ENCODE measurements at regions not wholly inside any gene's neighbourhood (a gene's known extent, or its start where the extent isn't known, plus 50 kb on each side); places are given as distances from the start of the nearest gene placed in this dataset.

DNA sequence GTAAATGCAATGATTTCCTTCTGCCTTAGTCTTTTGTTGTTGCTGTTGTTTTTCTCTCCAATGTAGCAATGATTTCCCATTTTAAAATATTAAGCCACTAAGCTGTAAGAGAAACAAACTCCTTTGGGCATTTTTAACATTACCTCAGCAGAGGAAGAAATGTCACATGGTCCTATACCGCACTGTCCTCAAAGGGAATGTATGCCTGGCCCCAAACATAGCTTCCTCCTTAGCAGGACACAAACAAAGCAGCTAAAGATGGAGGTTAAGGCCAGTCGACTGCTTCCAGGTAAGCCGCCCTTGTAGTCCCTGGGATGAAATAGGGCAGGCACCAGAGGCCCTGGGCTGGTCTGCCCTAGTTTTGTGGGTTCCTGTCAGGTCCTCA, 249.0 kb downstream of the TSHZ3 start:
- WGBS, 3 donors = 72 to 83% (median 82%) methylated on average over 3 of the region's 3 CpGs
- H3K27ac ChIP-seq (ENCODE audit: low read depth in 1 of 3, low read length in 2 of 3) = no peak overlapping the region
- DNase-seq = no peak
- peaks cover 0 to 4% (median 0%) of the 10 kb centered on the region in 3 donors for H3K4me1 ChIP-seq (ENCODE audit: control insufficient read depth in 3 of 3, insufficient read depth in 2 of 3, low read depth in 1 of 3, low read length in 2 of 3)
- H3K9me3 ChIP-seq (ENCODE audit: control insufficient read depth in 2 of 2, insufficient read depth in 1 of 2, low read depth in 1 of 2, low read length in 1 of 2) = no peaks in the 10 kb centered on the region
- no peaks in the 10 kb centered on the region for H3K36me3 ChIP-seq (ENCODE audit: control insufficient read depth in 3 of 3, insufficient read depth in 2 of 3, low read depth in 1 of 3, low read length in 3 of 3)
- FAIRE-seq = no peak
- no peak overlapping the region for H3K4me3 ChIP-seq (ENCODE audit: low read depth in 1 of 3, low read length in 3 of 3)
- no peaks in the 10 kb centered on the region for H3K27me3 ChIP-seq (ENCODE audit: control insufficient read depth in 3 of 3, insufficient read depth in 3 of 3, low read length in 3 of 3)

DNA sequence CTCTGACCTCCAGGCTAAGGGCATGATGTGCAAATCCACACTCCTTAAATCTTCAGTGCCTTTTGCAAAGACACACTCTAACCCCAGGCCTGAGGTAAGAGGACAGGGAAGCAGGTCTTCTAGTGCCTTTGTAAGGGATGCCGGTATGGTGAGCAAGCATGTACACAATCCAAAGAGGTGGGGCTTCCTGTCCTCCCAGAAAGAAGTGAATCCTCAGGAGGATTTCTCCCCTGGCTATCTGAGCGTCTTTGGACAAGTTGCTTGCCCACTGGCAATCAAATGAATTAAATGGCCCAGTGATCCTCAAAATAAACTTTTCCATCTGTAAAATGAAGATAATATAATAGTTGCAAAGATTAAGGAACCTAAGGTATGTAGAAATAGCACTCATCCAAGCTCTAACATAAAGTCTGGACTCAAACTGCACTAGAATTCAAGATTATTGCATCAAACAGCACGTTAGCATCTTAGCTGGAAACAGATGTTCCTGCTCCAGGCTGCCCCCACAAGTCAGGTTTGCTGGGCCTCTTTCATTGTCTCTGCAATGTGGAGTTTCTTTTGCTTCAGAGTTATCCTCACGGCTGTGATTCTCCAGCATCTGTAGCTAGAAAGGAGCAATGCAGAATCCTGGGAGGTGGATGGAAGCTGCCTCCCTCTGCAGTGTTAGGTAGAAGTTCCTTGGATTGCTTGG, 249.6 kb downstream of the TSHZ3 start:
- FAIRE-seq (no peak), DNase-seq (no peak)
- H3K27me3 ChIP-seq (ENCODE audit: control insufficient read depth in 3 of 3, insufficient read depth in 3 of 3, low read length in 3 of 3) = no peaks in the 10 kb centered on the region
- no peak overlapping the region for H3K27ac ChIP-seq (ENCODE audit: low read depth in 1 of 3, low read length in 2 of 3)
- 58 to 62% (median 61%) methylated on average over 4 of the region's 4 CpGs for WGBS, 3 donors
- H3K4me3 ChIP-seq (ENCODE audit: low read depth in 1 of 3, low read length in 3 of 3) = no peak overlapping the region
- no peaks in the 10 kb centered on the region for H3K36me3 ChIP-seq (ENCODE audit: control insufficient read depth in 3 of 3, insufficient read depth in 2 of 3, low read depth in 1 of 3, low read length in 3 of 3)
- H3K9me3 ChIP-seq (ENCODE audit: control insufficient read depth in 2 of 2, insufficient read depth in 1 of 2, low read depth in 1 of 2, low read length in 1 of 2) = no peaks in the 10 kb centered on the region
- peaks cover 0 to 4% (median 0%) of the 10 kb centered on the region in 3 donors for H3K4me1 ChIP-seq (ENCODE audit: control insufficient read depth in 3 of 3, insufficient read depth in 2 of 3, low read depth in 1 of 3, low read length in 2 of 3)

DNA sequence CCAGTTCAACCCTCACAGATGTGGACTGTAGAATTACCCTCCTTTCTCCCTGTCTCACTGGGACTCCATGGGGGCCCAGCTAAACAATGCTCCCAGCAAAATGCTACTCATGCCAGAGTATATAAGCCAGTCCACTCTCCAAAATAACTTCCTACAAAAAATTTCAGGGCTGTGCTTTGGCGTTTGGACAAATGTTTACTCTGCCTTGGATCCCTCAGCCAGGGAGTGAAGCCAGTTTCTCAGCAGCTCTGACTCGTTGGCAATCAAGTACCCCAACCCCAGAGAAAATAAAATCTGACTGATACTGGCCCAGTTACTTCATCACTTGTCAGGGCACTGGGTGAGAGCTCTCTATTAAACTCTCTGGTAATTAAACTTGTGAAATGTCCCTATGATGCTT, 250.4 kb downstream of the TSHZ3 start:
- DNase-seq = no peak
- Histone ChIP-seq H3K27me3 (ENCODE audit: control insufficient read depth in 3 of 3, insufficient read depth in 3 of 3, low read length in 3 of 3) (no peaks in the 10 kb centered on the region), H3K4me3 (ENCODE audit: low read depth in 1 of 3, low read length in 3 of 3) (no peak overlapping the region), H3K36me3 (ENCODE audit: control insufficient read depth in 3 of 3, insufficient read depth in 2 of 3, low read depth in 1 of 3, low read length in 3 of 3) (no peaks in the 10 kb centered on the region), H3K27ac (ENCODE audit: low read depth in 1 of 3, low read length in 2 of 3) (no peak overlapping the region), H3K4me1 (ENCODE audit: control insufficient read depth in 3 of 3, insufficient read depth in 2 of 3, low read depth in 1 of 3, low read length in 2 of 3) (peaks cover 0 to 4% (median 0%) of the 10 kb centered on the region in 3 donors), H3K9me3 (ENCODE audit: control insufficient read depth in 2 of 2, insufficient read depth in 1 of 2, low read depth in 1 of 2, low read length in 1 of 2) (no peaks in the 10 kb centered on the region)
- 10 to 21% (median 18%) methylated on average over 2 of the region's 2 CpGs for WGBS, 3 donors
- no peak for FAIRE-seq

DNA sequence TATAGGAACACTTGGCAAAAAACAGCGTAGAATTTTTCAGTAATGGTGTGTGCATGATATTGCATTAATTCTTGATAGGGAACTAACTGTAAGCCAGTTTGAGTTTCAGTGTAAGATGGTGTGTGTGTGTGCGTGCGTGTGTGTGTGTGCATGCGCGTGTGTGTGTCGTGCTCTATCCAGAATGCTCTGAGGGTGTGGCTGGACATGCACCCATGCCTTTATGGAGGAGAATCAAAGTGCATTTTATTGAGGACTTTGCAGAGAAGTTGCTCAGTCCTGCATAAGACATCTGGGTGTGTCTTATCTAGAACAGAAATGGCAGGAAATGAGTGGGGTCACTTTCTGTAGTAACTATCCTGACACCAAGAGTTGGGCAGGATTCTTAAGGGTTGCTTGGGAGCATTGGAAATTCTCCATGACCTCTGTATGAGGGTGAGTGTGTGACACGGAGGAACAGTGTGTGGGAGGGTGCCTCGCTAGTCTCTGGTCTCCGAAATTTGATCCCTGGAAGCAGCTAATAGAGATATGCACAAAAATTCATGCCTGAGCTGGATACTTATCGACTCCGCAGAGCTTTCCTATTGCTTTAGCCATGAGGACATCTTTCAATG, 252.2 kb downstream of the TSHZ3 start:
- Histone ChIP-seq H3K27me3 (ENCODE audit: control insufficient read depth in 3 of 3, insufficient read depth in 3 of 3, low read length in 3 of 3) (no peaks in the 10 kb centered on the region), H3K4me3 (ENCODE audit: low read depth in 1 of 3, low read length in 3 of 3) (no peak overlapping the region), H3K4me1 (ENCODE audit: control insufficient read depth in 3 of 3, insufficient read depth in 2 of 3, low read depth in 1 of 3, low read length in 2 of 3) (peaks cover 0 to 3% (median 0%) of the 10 kb centered on the region in 3 donors), H3K9me3 (ENCODE audit: control insufficient read depth in 2 of 2, insufficient read depth in 1 of 2, low read depth in 1 of 2, low read length in 1 of 2) (no peaks in the 10 kb centered on the region), H3K36me3 (ENCODE audit: control insufficient read depth in 3 of 3, insufficient read depth in 2 of 3, low read depth in 1 of 3, low read length in 3 of 3) (no peaks in the 10 kb centered on the region), H3K27ac (ENCODE audit: low read depth in 1 of 3, low read length in 2 of 3) (no peak overlapping the region)
- FAIRE-seq = no peak
- WGBS, 3 donors = 59 to 76% (median 63%) methylated on average over 11 of the region's 11 CpGs
- DNase-seq = no peak

DNA sequence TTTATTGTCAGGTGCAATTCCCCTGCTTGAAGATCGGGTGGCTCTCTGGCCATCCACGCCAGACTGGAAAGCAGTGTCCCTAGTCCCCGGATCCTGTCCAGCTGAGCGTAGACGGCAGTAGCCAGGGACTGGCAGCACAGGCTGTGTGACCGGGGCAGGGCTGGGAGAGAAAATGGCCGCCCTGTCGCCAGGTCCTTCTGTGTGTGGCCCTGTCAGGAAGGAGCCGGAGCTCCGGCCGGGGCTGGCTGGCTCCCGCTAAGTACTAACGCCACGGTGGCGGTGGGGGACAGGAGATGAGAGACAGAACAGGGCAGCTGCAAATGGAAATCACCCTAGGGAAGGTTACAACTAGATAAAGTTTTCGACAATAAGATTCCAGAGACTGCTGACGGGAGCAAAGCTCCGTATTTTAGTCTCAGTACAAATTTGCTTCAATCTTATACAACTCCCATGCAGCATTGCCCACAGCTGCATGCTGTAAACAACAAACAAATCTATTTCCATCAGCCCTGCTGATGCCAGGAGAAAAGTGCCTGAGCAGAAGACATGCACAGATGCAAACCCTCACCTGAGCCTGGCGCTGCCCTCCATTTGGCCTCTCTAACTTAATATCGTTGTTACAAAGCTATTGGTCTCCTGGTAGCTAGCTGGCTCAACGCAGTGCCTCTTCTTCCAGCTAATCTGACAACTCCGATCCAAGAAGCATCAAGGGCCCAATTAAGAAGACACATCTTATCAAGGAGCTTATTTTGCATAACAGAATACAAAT, 253.0 kb downstream of the TSHZ3 start:
- Histone ChIP-seq H3K36me3 (ENCODE audit: control insufficient read depth in 3 of 3, insufficient read depth in 2 of 3, low read depth in 1 of 3, low read length in 3 of 3) (no peaks in the 10 kb centered on the region), H3K9me3 (ENCODE audit: control insufficient read depth in 2 of 2, insufficient read depth in 1 of 2, low read depth in 1 of 2, low read length in 1 of 2) (no peaks in the 10 kb centered on the region), H3K4me1 (ENCODE audit: control insufficient read depth in 3 of 3, insufficient read depth in 2 of 3, low read depth in 1 of 3, low read length in 2 of 3) (no peaks in the 10 kb centered on the region), H3K27ac (ENCODE audit: low read depth in 1 of 3, low read length in 2 of 3) (no peak overlapping the region), H3K4me3 (ENCODE audit: low read depth in 1 of 3, low read length in 3 of 3) (no peak overlapping the region), H3K27me3 (ENCODE audit: control insufficient read depth in 3 of 3, insufficient read depth in 3 of 3, low read length in 3 of 3) (no peaks in the 10 kb centered on the region)
- DNase-seq (no peak), FAIRE-seq (no peak)
- 86 to 89% (median 88%) methylated on average over 22 of the region's 22 CpGs for WGBS, 3 donors

DNA sequence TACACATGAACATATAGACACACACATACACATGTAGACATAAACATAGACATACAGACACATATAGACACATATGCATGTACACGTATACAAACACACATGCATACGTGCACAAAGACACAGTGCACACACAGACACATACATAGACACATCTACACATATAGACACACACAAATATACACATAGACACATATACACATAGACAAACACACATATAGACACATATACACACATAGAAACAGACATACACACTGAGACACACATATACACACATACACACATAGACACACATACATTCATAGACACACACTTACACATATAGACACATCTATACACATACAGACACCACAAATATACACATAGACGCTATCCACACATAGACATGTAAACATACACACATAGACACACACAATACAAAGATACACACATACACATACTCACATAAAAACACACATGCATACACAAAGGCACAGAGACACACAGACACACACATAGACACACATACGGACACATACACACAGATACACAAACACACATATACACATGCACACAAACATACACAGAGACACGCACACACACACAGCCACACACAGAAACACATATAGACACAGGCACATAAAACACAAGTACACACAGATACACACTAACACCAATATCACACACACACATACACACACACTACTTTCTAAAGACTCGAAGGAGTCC, 254.0 kb downstream of the TSHZ3 start:
- 90 to 93% (median 91%) methylated on average over 6 of the region's 6 CpGs for WGBS, 3 donors
- Histone ChIP-seq H3K36me3 (ENCODE audit: control insufficient read depth in 3 of 3, insufficient read depth in 2 of 3, low read depth in 1 of 3, low read length in 3 of 3) (no peaks in the 10 kb centered on the region), H3K27ac (ENCODE audit: low read depth in 1 of 3, low read length in 2 of 3) (no peak overlapping the region), H3K9me3 (ENCODE audit: control insufficient read depth in 2 of 2, insufficient read depth in 1 of 2, low read depth in 1 of 2, low read length in 1 of 2) (no peaks in the 10 kb centered on the region), H3K4me1 (ENCODE audit: control insufficient read depth in 3 of 3, insufficient read depth in 2 of 3, low read depth in 1 of 3, low read length in 2 of 3) (no peaks in the 10 kb centered on the region), H3K27me3 (ENCODE audit: control insufficient read depth in 3 of 3, insufficient read depth in 3 of 3, low read length in 3 of 3) (no peaks in the 10 kb centered on the region), H3K4me3 (ENCODE audit: low read depth in 1 of 3, low read length in 3 of 3) (no peak overlapping the region)
- DNase-seq (no peak), FAIRE-seq (no peak)

DNA sequence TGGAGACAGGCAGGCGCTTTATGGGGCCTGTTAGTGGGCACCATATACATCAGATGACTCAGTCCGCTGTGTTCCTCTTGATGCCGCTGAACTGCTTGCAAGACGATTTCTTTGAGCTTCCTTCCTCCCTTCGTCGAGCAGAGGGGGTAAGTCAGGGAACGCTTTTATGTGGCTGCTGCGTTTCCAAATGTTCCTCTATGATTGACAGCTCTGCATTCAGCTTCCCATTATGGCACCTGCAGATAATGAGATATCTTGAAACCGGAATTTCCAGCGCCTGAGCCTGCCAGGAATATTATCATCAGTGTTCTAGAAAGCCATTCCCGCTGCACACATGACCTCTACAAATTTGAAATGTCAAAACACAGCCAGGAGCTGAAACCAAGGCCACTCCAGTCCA, 257.0 kb downstream of the TSHZ3 start:
- Histone ChIP-seq H3K4me3 (ENCODE audit: low read depth in 1 of 3, low read length in 3 of 3) (no peak overlapping the region), H3K4me1 (ENCODE audit: control insufficient read depth in 3 of 3, insufficient read depth in 2 of 3, low read depth in 1 of 3, low read length in 2 of 3) (no peaks in the 10 kb centered on the region), H3K27me3 (ENCODE audit: control insufficient read depth in 3 of 3, insufficient read depth in 3 of 3, low read length in 3 of 3) (no peaks in the 10 kb centered on the region), H3K9me3 (ENCODE audit: control insufficient read depth in 2 of 2, insufficient read depth in 1 of 2, low read depth in 1 of 2, low read length in 1 of 2) (no peaks in the 10 kb centered on the region), H3K27ac (ENCODE audit: low read depth in 1 of 3, low read length in 2 of 3) (no peak overlapping the region), H3K36me3 (ENCODE audit: control insufficient read depth in 3 of 3, insufficient read depth in 2 of 3, low read depth in 1 of 3, low read length in 3 of 3) (no peaks in the 10 kb centered on the region)
- 59 to 64% (median 64%) methylated on average over 11 of the region's 11 CpGs for WGBS, 3 donors
- FAIRE-seq = no peak
- no peak for DNase-seq

DNA sequence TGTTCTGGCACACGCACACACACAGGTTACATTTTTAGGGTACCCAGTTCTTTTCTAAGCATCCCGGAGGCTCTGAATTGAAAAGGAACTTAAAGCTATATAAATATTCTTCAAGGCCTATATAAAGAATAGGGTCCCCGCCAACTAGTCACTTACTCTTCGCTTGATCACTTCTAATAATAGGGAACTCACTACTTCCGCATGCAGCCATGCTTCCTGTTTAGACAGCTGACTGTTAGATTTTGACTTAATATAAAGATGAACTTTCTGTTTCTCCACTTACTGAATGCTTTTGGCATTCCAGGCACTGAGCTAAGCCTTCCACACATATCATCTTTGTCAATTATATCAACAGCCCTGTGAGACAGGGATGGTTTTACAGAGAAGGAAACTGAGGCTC, 259.6 kb downstream of the TSHZ3 start:
- Histone ChIP-seq H3K9me3 (ENCODE audit: control insufficient read depth in 2 of 2, insufficient read depth in 1 of 2, low read depth in 1 of 2, low read length in 1 of 2) (no peaks in the 10 kb centered on the region), H3K27me3 (ENCODE audit: control insufficient read depth in 3 of 3, insufficient read depth in 3 of 3, low read length in 3 of 3) (no peaks in the 10 kb centered on the region), H3K27ac (ENCODE audit: low read depth in 1 of 3, low read length in 2 of 3) (no peak overlapping the region), H3K4me1 (ENCODE audit: control insufficient read depth in 3 of 3, insufficient read depth in 2 of 3, low read depth in 1 of 3, low read length in 2 of 3) (no peaks in the 10 kb centered on the region), H3K36me3 (ENCODE audit: control insufficient read depth in 3 of 3, insufficient read depth in 2 of 3, low read depth in 1 of 3, low read length in 3 of 3) (no peaks in the 10 kb centered on the region), H3K4me3 (ENCODE audit: low read depth in 1 of 3, low read length in 3 of 3) (no peak overlapping the region)
- DNase-seq (no peak), FAIRE-seq (no peak)
- 76 to 87% (median 81%) methylated on average over 5 of the region's 5 CpGs for WGBS, 3 donors
